Nephron progenitor cell (in vitro differentiated cells): ENCODE measurements at regions not wholly inside any gene's neighbourhood (a gene's known extent, or its start where the extent isn't known, plus 50 kb on each side); places are given as distances from the start of the nearest gene placed in this dataset.
"Not testable (repeated sequence)": the region's sequence is repeated elsewhere in the genome, so short reads cannot be mapped to it uniquely, and the experiment has no call there.

Experiments
- DNase-seq: peaks from one replicate; pipeline ENCODE4 v3.0.0; 2021
- H3K27ac Mint-ChIP-seq: 2 replicates; pipeline ENCODE4 v1.8.0; 2021; ENCODE audit warnings: mild to moderate bottlenecking, moderate library complexity, mixed read lengths
- H3K27me3 Mint-ChIP-seq: 2 replicates; pipeline ENCODE4 v1.8.0; 2021; ENCODE audit warnings: mild to moderate bottlenecking, low read depth, mixed read lengths; ENCODE audit not compliant: poor library complexity
- H3K36me3 Mint-ChIP-seq: 2 replicates; pipeline ENCODE4 v1.8.0; 2021; ENCODE audit warnings: low read depth, mixed read lengths
- H3K4me1 Mint-ChIP-seq: 2 replicates; pipeline ENCODE4 v1.8.0; 2021; ENCODE audit warnings: mixed read lengths
- H3K4me3 Mint-ChIP-seq: 2 replicates; pipeline ENCODE4 v1.8.0; 2021; ENCODE audit warnings: mild to moderate bottlenecking, moderate library complexity, mixed read lengths
- H3K9me3 Mint-ChIP-seq: 2 replicates; pipeline ENCODE4 v1.8.0; 2021; ENCODE audit warnings: mild to moderate bottlenecking, moderate library complexity, mixed read lengths
- TF ChIP-seq, protein P1 (sequence below): fragments of 200-600 bp; sonication (generic); IDR thresholded peaks from 2 replicates; pipeline ENCODE4 v1.5.0; 2021; ENCODE audit warnings: antibody characterized with exemption

DNA sequence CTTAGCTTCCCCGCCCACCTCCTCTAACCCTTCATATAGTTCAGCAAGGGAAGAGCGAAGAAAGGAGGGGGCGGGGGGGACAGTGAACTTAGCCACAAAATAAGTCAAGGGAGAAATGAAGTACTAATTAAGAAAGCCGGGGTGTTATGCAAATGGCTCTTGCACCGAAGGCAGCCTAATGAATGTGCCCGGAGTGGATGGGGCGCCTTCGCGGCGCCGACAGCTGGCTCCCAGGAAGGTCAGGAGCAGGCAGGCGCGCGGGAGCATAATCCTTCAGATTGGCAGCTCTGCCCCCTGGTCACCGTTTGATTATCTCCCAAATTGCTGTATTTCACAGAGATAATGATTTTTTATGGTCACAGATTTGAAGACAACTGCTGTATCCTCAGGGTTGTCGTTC is 395.1 kb downstream of the TFAP2B start:
- Mint-ChIP-seq H3K4me1 (peaks cover 12% of the 10 kb centered on the region), H3K9me3 (no peaks in the 10 kb centered on the region), H3K27me3 (peaks cover 25% of the 10 kb centered on the region), H3K27ac (no peak overlapping the region), H3K4me3 (peak overlapping the region; percentile 74), H3K36me3 (no peaks in the 10 kb centered on the region)
- DNase-seq: peak; percentile 25
- TF ChIP-seq, protein P1, sequence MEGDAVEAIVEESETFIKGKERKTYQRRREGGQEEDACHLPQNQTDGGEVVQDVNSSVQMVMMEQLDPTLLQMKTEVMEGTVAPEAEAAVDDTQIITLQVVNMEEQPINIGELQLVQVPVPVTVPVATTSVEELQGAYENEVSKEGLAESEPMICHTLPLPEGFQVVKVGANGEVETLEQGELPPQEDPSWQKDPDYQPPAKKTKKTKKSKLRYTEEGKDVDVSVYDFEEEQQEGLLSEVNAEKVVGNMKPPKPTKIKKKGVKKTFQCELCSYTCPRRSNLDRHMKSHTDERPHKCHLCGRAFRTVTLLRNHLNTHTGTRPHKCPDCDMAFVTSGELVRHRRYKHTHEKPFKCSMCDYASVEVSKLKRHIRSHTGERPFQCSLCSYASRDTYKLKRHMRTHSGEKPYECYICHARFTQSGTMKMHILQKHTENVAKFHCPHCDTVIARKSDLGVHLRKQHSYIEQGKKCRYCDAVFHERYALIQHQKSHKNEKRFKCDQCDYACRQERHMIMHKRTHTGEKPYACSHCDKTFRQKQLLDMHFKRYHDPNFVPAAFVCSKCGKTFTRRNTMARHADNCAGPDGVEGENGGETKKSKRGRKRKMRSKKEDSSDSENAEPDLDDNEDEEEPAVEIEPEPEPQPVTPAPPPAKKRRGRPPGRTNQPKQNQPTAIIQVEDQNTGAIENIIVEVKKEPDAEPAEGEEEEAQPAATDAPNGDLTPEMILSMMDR: no peak

DNA sequence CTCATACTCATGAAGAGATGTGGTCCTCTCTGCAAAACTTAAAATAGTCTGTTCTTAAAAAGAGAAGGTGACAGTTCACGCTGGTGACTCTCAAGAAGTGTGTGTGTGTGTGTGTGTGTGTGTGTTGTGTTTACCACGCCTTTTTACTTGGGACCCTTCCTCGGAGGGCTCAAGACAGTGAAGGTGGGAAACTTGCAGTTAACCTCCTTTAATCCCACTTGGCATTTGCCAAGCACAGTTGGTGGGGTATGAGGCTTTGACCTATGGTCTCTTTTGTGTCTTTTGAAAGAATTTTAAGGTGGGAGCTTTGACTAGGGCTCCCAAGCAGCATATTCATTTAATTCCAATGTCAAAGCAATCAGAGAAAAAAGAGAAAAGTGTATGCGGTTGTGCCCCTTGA is 395.8 kb downstream of the TFAP2B start:
- DNase-seq: no peak
- Mint-ChIP-seq H3K9me3 (no peaks in the 10 kb centered on the region), H3K4me1 (peaks cover 12% of the 10 kb centered on the region), H3K27me3 (peaks cover 25% of the 10 kb centered on the region), H3K4me3 (peak overlapping the region; percentile 74), H3K36me3 (no peaks in the 10 kb centered on the region), H3K27ac (no peak overlapping the region)
- TF ChIP-seq, protein P1: no peak

DNA sequence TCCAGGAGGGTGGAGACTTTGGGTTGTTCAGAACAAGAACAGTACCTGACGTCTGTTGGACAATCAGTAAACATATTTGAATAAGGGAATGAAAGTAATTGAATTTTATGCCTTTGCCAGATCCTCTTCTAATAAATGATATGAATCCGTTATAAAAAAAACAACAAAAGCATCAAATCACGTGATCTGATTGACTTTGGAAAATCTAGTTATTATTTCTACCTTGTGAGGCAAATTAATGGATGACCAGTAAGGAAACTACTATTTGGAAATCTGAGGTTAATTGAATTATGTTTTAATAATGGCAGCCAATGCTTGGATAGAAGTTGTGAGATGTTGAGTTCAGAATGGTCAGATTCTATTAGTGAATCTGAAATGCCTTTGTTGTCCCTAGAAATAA is 399.5 kb downstream of the TFAP2B start:
- no peak for DNase-seq
- Mint-ChIP-seq H3K9me3 (no peaks in the 10 kb centered on the region), H3K27me3 (peaks cover 25% of the 10 kb centered on the region), H3K27ac (no peak overlapping the region), H3K36me3 (no peaks in the 10 kb centered on the region), H3K4me3 (no peak overlapping the region), H3K4me1 (peaks cover 12% of the 10 kb centered on the region)
- TF ChIP-seq, protein P1: no peak

DNA sequence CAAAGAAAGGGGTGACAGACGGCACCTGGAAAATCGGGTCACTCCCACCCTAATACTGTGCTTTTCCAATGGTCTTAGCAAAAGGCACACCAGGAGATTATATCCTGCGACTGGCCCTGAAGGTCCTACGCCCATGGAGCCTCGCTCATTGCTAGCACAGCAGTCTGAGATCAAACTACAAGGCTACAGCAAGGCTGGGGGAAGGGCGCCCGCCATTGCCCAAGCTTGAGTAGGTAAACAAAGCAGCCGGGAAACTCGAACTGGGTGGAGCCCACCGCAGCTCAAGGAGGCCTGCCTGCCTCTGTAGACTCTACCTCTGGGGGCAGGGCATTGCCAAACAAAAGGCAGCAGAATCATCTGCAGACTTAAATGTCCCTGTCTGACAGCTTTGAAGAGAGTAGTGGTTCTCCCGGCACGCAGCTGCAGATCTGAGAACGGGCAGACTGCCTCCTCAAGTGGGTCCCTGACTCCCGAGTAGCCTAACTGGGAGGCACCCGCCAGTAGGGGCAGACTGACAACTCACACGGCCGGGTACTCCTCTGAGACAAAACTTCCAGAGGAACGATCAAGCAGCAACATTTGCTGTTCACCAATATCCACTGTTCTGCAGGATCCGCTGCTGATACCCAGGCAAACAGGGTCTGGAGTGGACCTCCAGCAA is 406.0 kb downstream of the TFAP2B start:
- H3K4me1 Mint-ChIP-seq, H3K27me3 Mint-ChIP-seq, DNase-seq, H3K36me3 Mint-ChIP-seq, H3K27ac Mint-ChIP-seq, H3K4me3 Mint-ChIP-seq: not testable (repeated sequence)
- peaks cover 21% of the 10 kb centered on the region for H3K9me3 Mint-ChIP-seq

DNA sequence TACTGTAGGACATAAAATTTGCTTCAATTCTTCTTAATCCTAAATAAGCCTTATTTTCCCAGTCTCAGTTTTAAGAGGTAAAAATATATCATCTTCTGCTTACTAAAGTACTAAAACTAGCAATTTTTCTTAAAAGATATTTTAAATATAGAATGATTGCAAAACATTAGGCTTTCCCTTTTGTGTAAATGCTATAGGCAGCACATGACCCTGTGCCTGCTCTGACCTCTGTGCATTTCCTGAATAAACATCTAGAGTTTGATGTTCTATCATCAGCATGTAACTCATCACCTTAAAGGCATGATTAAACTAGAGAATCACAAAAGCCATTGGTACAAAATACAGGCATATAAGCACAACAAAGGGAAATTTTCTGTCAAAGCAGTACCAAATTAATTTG is 422.7 kb downstream of the TFAP2B start:
- Mint-ChIP-seq H3K4me3 (no peak overlapping the region), H3K36me3 (no peaks in the 10 kb centered on the region), H3K27ac (no peak overlapping the region), H3K9me3 (no peaks in the 10 kb centered on the region), H3K27me3 (no peaks in the 10 kb centered on the region), H3K4me1 (no peaks in the 10 kb centered on the region)
- no peak for DNase-seq
- TF ChIP-seq, protein P1: no peak

DNA sequence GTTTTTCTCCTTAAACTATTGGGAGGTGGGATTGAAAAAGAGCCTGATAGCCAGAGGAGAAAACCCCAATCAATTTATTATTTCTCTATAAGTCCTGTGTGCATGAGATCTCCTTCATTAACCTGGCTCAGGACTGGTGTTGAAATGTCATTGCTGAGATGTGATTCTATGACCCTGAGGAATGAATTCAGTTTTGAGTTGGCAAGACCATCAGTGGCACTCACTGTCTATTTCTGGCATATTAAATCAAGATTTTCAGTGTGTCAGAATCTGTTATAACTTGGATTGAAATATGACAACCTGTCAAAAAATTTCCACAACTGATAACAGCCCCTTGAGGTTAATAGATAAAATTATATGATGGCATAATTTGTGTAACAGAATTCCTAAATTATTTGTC is 431.1 kb downstream of the TFAP2B start:
- Mint-ChIP-seq H3K27me3 (peaks cover 3% of the 10 kb centered on the region), H3K4me1 (no peaks in the 10 kb centered on the region), H3K27ac (no peak overlapping the region)

More for the DNA sequence above, 431.1 kb downstream of the TFAP2B start:
- TF ChIP-seq, protein P1: no peak
- Mint-ChIP-seq H3K9me3 (peaks cover 4% of the 10 kb centered on the region), H3K4me3 (no peak overlapping the region), H3K36me3 (no peaks in the 10 kb centered on the region)
- no peak for DNase-seq
